ENCODE measurements at regions not wholly inside any gene's neighbourhood (a gene's known extent, or its start where the extent isn't known, plus 50 kb on each side); places are given as distances from the start of the nearest gene placed in this dataset.

- Histone ChIP-seq H3K4me3 (no peak overlapping the region), H3K4me1 (ENCODE audit: control insufficient read depth, insufficient read depth, low read length) (no peaks in the 10 kb centered on the region), H3K27me3 (replicated peaks in 1 of 2; ENCODE audit: control insufficient read depth in 2 of 2, insufficient read depth in 2 of 2, low read length in 1 of 2) (no peaks in the 10 kb centered on the region), H3K79me2 (ENCODE audit: control insufficient read depth, insufficient read depth, low read length) (no peaks in the 10 kb centered on the region), H3K27ac (ENCODE audit: control insufficient read depth, insufficient read depth) (no peak overlapping the region), H2AFZ (ENCODE audit: control insufficient read depth, low read depth, low read length) (no peak overlapping the region), H3K4me2 (ENCODE audit: control insufficient read depth, insufficient read depth) (no peak overlapping the region), H3K9ac (ENCODE audit: control insufficient read depth, insufficient read depth, low read length) (no peak overlapping the region), H3K36me3 (ENCODE audit: control insufficient read depth in 2 of 2, insufficient read depth in 2 of 2, low read length in 1 of 2) (no peaks in the 10 kb centered on the region), H3K9me3 (replicated peaks; ENCODE audit: control insufficient read depth, insufficient read depth, low read length) (no peaks in the 10 kb centered on the region), H4K20me1 (ENCODE audit: control insufficient read depth, insufficient read depth) (no peaks in the 10 kb centered on the region)
- ChIA-PET POLR2A (no interaction called here), RAD21 (ENCODE audit: unreplicated experiment) (no interaction called here), SMC1A (ENCODE audit: uncharacterized antibody, unreplicated experiment) (interaction anchor here (1.4 kb wide), 1 partner anchor 10 kb away, joined by 4 read pairs; no protein-coding TSS in a partner anchor), CTCF (no interaction called here)
- in situ Hi-C loops (cut with MboI) (no loop called here), intact Hi-C loops (cut with micrococcal nuclease; ENCODE audit: unreplicated experiment) (no loop called here)
- ATAC-seq (no peak), DNase-seq (ENCODE audit: low read depth, low spot score) (no peak), FAIRE-seq (no peak)
- no TSS peak for BruUV-seq (replicated peaks)
- WGBS (ENCODE audit: insufficient coverage, insufficient replicate concordance, low lambda C conversion rate, missing lambda C conversion rate): 16% methylated on average over 2 of the region's 2 CpGs
- TF ChIP-seq NKRF (conservative IDR thresholded peaks at IDR 0.05) (no peak), MXI1 (IDR thresholded peaks at IDR 0.05; ENCODE audit: low read depth, low read length) (no peak)
These were observed 999.5 kb downstream of the JRKL start for GRCh38 chr11:97389270-97389669.

DNA sequence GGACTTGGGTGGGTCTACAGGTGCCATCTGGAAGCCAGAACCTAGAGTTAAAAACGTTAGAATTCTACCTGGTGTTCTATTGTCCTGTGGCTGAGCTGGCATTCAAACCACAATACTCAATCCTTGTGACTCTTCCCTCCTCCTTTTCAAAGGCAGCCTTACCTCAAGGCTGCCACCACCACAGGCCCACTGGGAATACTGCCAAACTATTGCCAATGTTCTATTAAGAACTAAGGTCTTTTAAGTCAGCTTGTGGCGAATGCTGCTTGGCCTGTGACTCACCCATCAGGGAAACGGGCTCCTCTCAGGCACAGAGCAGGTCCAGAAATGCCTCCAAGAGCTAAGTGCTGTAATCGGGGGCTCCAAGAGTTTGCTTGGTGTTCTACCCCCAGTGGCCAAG lies 1008.4 kb downstream of the JRKL start:
- Histone ChIP-seq H2AFZ (ENCODE audit: control insufficient read depth, low read depth, low read length) (no peak overlapping the region), H3K4me2 (ENCODE audit: control insufficient read depth, insufficient read depth) (no peak overlapping the region), H3K9ac (ENCODE audit: control insufficient read depth, insufficient read depth, low read length) (no peak overlapping the region), H3K27me3 (replicated peaks in 1 of 2; ENCODE audit: control insufficient read depth in 2 of 2, insufficient read depth in 2 of 2, low read length in 1 of 2) (no peaks in the 10 kb centered on the region; a peak in 1 of 4 replicates), H3K4me3 (no peak overlapping the region), H3K27ac (ENCODE audit: control insufficient read depth, insufficient read depth) (no peak overlapping the region), H3K36me3 (ENCODE audit: control insufficient read depth in 2 of 2, insufficient read depth in 2 of 2, low read length in 1 of 2) (no peaks in the 10 kb centered on the region), H3K79me2 (ENCODE audit: control insufficient read depth, insufficient read depth, low read length) (no peaks in the 10 kb centered on the region), H3K4me1 (ENCODE audit: control insufficient read depth, insufficient read depth, low read length) (no peaks in the 10 kb centered on the region), H4K20me1 (ENCODE audit: control insufficient read depth, insufficient read depth) (no peaks in the 10 kb centered on the region), H3K9me3 (replicated peaks; ENCODE audit: control insufficient read depth, insufficient read depth, low read length) (no peaks in the 10 kb centered on the region)
- WGBS (ENCODE audit: insufficient coverage, insufficient replicate concordance, low lambda C conversion rate, missing lambda C conversion rate): 2% methylated on average over 4 of the region's 4 CpGs
- CTCF ChIA-PET: interaction anchor here (0.9 kb wide), 1 partner anchor 130 kb away, joined by 3 read pairs; no protein-coding TSS in a partner anchor
- intact Hi-C loops (cut with micrococcal nuclease; ENCODE audit: unreplicated experiment) (no loop called here), in situ Hi-C loops (cut with MboI) (no loop called here)
- BruUV-seq (replicated peaks): no TSS peak
- RAD21 ChIA-PET (ENCODE audit: unreplicated experiment): interaction anchor here (0.6 kb wide), 1 partner anchor 1174 kb away, joined by 3 read pairs; no protein-coding TSS in a partner anchor
- FAIRE-seq (no peak), ATAC-seq (no peak), DNase-seq (ENCODE audit: low read depth, low spot score) (no peak)
- POLR2A ChIA-PET: no interaction called here
- SMC1A ChIA-PET (ENCODE audit: uncharacterized antibody, unreplicated experiment): interaction anchor here (1.6 kb wide), 1 partner anchor 10 kb away, joined by 4 read pairs; no protein-coding TSS in a partner anchor
- TF ChIP-seq JUNB (IDR thresholded peaks at IDR 0.05): no peak
- TF ChIP-seq ZNF274 (IDR thresholded peaks at IDR 0.05; ENCODE audit: insufficient read depth, insufficient read length): no peak
- no peak for TF ChIP-seq HDGF (IDR thresholded peaks at IDR 0.05)
- no peak for TF ChIP-seq ZBTB11 (CRISPR knock-in tag; IDR thresholded peaks at IDR 0.05)
- no peak for TF ChIP-seq NR2C1 (IDR thresholded peaks at IDR 0.05)
- no peak for TF ChIP-seq JUND (IDR thresholded peaks at IDR 0.05; ENCODE audit: low read depth, low read length)
- no peak for TF ChIP-seq MTA2 (IDR thresholded peaks at IDR 0.05; ENCODE audit: low read depth)
- no peak for TF ChIP-seq NR2F1 (conservative IDR thresholded peaks at IDR 0.05)
- TF ChIP-seq, protein P1, sequence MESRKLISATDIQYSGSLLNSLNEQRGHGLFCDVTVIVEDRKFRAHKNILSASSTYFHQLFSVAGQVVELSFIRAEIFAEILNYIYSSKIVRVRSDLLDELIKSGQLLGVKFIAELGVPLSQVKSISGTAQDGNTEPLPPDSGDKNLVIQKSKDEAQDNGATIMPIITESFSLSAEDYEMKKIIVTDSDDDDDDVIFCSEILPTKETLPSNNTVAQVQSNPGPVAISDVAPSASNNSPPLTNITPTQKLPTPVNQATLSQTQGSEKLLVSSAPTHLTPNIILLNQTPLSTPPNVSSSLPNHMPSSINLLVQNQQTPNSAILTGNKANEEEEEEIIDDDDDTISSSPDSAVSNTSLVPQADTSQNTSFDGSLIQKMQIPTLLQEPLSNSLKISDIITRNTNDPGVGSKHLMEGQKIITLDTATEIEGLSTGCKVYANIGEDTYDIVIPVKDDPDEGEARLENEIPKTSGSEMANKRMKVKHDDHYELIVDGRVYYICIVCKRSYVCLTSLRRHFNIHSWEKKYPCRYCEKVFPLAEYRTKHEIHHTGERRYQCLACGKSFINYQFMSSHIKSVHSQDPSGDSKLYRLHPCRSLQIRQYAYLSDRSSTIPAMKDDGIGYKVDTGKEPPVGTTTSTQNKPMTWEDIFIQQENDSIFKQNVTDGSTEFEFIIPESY (IDR thresholded peaks at IDR 0.05): no peak

Measured in GM12878 (cell line).